Naive B cell (primary cell): ENCODE measurements at regions not wholly inside any gene's neighbourhood (a gene's known extent, or its start where the extent isn't known, plus 50 kb on each side); places are given as distances from the start of the nearest gene placed in this dataset.
A peak's percentile ranks its signal among the peaks of the same experiment; 100 is the strongest.

Source experiments
- ATAC-seq, 2 donors: fragments of 150-1000 bp; cut with Tn5 transposase; 2 replicates each; pipeline ENCODE4 v1.10.0; 2021; ENCODE audit warnings: low read depth in 2 of 2, mild to moderate bottlenecking in 2 of 2, moderate library complexity in 2 of 2
- DNase-seq: peaks from one replicate; pipeline ENCODE4 v3.0.0; 2022
- H3K27ac Mint-ChIP-seq, 6 donors: one replicate each; pipeline ENCODE4 v1.8.0; 2020 to 2022; ENCODE audit warnings: mild to moderate bottlenecking in 6 of 6, mixed read lengths in 6 of 6, moderate library complexity in 5 of 6, inconsistent platforms in 2 of 6
- H3K27me3 Mint-ChIP-seq, 3 donors: one replicate each; pipeline ENCODE4 v1.8.0; 2021 to 2022; ENCODE audit warnings: mixed read lengths in 3 of 3, mild to moderate bottlenecking in 1 of 3
- H3K36me3 Mint-ChIP-seq, 2 donors: one replicate each; pipeline ENCODE4 v1.8.0; 2020 to 2022; ENCODE audit warnings: mixed read lengths in 2 of 2, inconsistent platforms in 1 of 2, mild to moderate bottlenecking in 1 of 2
- H3K4me1 Mint-ChIP-seq, 3 donors: one replicate each; pipeline ENCODE4 v1.8.0; 2020 to 2022; ENCODE audit warnings: mixed read lengths in 3 of 3, inconsistent platforms in 1 of 3, mild to moderate bottlenecking in 1 of 3, moderate library complexity in 1 of 3
- H3K4me3 Mint-ChIP-seq, 8 donors: one replicate each; pipeline ENCODE4 v1.8.0; 2020 to 2022; ENCODE audit warnings: mild to moderate bottlenecking in 8 of 8, mixed read lengths in 8 of 8, moderate library complexity in 8 of 8, inconsistent platforms in 2 of 8
- H3K9me3 Mint-ChIP-seq, 7 donors: one replicate each; pipeline ENCODE4 v1.8.0; 2020 to 2022; ENCODE audit warnings: mixed read lengths in 7 of 7, mild to moderate bottlenecking in 5 of 7, inconsistent platforms in 2 of 7, moderate library complexity in 1 of 7

DNA sequence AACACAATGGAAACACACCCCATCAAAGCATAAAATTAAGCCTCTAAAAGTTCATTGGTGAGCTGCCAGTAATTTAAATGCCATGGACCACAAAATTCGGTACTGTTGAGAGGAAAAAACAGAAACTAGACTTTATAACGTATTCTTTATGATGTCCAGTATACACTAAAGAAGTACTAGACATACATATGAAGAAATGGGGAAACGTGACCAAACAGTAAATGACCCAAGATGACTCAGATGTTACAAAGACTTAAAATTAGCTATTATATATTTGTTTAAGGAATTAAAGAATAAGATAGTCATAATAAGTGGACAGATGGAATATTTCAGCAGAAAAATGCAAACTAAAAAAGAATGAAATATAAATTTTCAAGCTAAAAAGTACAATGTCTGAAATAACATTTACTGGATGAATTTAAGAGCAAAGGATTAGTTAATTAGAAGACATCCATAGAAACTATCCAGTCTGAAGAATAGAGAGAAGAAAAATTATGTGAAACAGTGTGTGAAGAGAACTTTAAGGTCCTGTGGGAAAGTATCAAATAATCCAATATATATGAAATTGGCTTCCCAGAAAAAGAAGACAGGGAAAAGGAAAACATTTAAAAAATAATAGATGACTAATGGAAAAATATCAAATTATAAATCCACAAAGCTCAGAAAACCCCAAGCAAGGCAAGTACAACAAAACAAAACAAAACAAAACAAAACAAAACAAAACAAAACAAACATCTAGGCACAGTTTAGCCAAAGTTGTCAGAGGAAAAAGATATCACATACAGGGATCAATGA, 69.4 kb downstream of the SAMD9 start:
- Mint-ChIP-seq H3K27me3 (peaks cover 0 to 4% (median 0%) of the 10 kb centered on the region in 3 donors), H3K4me1 (peaks cover 0 to 2% (median 2%) of the 10 kb centered on the region in 3 donors), H3K36me3 (no peaks in the 10 kb centered on the region), H3K9me3 (no peaks in the 10 kb centered on the region), H3K4me3 (no peak overlapping the region), H3K27ac (no peak overlapping the region)
- ATAC-seq (no peak), DNase-seq (no peak)

DNA sequence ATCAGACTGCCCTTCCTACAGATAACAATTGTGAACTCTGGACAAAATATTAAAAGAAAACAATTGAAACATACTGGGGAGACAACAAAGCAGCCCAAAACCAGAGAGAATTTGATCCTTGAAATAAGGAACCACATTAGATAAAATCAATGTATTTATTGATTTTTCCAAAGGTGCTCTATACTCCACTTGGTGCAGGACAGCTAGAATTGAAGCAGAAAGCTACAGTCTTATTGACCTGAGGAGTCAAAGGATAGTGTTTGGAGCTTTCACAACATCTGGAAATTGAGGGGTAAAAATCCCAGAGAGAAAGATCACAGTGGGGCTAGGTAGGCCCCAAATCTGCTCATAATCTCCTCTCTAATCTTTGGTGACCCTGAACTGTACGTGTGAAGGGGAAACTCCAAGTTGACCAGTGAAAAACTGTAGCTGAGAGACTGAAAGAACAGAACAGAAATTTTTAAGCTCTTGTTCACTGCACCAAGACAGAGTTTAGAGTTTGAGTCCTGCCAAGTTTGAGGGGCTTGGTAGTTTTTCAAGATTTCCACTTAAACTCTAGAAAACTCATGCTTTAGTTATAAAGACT, 70.2 kb downstream of the SAMD9 start:
- Mint-ChIP-seq H3K4me3 (no peak overlapping the region), H3K27ac (no peak overlapping the region)

DNA sequence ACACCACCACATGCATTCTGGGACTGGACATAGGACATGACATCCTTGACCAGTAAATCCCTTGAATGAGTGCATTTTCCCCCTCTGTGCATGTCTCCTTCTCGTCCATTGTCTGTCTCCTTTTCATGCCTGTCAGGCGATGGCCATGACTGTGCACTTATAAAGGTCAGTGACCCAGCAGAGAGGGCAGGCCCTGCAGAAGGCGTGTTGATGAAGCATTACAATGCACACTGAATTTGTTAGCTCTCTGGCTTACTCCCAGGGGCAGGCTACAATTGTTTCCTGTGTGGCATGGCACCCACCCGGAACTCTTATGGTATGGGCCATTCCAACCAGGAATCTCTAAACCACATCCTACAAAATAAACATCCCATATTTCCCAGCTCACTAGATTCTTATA, 71.1 kb downstream of the SAMD9 start:
- peaks cover 0 to 4% (median 0%) of the 10 kb centered on the region in 3 donors for H3K27me3 Mint-ChIP-seq
- no peak overlapping the region for H3K4me3 Mint-ChIP-seq
- H3K27ac Mint-ChIP-seq: no peak overlapping the region
- ATAC-seq (no peak), DNase-seq (no peak)
- H3K4me1 Mint-ChIP-seq: no peaks in the 10 kb centered on the region
- H3K9me3 Mint-ChIP-seq: no peaks in the 10 kb centered on the region
- H3K36me3 Mint-ChIP-seq: no peaks in the 10 kb centered on the region

More for the DNA sequence above, 70.2 kb downstream of the SAMD9 start:
- Mint-ChIP-seq H3K27me3 (peaks cover 0 to 4% (median 0%) of the 10 kb centered on the region in 3 donors), H3K4me1 (no peaks in the 10 kb centered on the region), H3K9me3 (no peaks in the 10 kb centered on the region), H3K36me3 (no peaks in the 10 kb centered on the region)
- ATAC-seq (no peak), DNase-seq (no peak)

DNA sequence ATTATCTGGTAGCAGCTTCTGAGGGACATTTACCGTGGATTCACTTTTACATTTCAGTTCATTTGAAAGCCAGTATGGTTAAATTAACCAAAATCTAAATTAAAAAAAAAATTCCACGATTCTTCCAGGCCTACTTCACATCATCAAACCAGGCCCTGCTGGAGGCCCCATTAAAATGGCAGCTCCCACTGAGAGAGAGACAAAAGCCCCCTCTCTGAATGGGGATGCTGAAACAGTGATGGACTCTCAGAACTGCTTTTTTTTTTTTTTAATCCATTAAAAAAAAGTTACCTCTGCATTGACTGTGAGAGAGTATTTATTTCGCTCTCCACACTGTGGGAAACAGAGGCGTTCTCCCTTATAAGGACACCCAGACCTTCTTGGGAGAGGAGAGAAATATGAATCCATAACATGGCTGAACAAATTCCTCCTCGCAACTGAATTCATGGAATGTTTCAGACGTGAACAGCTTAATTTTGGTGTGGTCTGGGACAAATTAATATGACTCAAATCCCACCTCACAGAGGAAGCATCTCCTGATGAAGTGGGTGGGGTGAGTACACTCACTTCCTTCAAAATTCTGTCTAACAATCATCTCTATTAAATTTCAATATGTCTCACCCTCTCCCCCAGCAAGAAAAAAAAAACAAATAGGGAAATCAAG, 73.5 kb downstream of the SAMD9 start:
- DNase-seq: no peak
- Mint-ChIP-seq H3K27ac (peak overlapping the region in 1 of 6 donors; percentile 1), H3K4me1 (no peaks in the 10 kb centered on the region), H3K27me3 (peaks cover 0 to 4% (median 0%) of the 10 kb centered on the region in 3 donors), H3K4me3 (no peak overlapping the region), H3K9me3 (no peaks in the 10 kb centered on the region), H3K36me3 (no peaks in the 10 kb centered on the region)
- no peak for ATAC-seq

GRCh38 chr7:93043385-93043985, 74.3 kb downstream of the SAMD9 start:
- no peaks in the 10 kb centered on the region for H3K36me3 Mint-ChIP-seq
- H3K27ac Mint-ChIP-seq: no peak overlapping the region
- ATAC-seq (no peak), DNase-seq (no peak)
- no peak overlapping the region for H3K4me3 Mint-ChIP-seq
- H3K9me3 Mint-ChIP-seq: no peaks in the 10 kb centered on the region
- H3K4me1 Mint-ChIP-seq: no peaks in the 10 kb centered on the region
- peaks cover 0 to 4% (median 0%) of the 10 kb centered on the region in 3 donors for H3K27me3 Mint-ChIP-seq

- H3K27ac Mint-ChIP-seq: no peak overlapping the region
- no peak overlapping the region for H3K4me3 Mint-ChIP-seq
- H3K4me1 Mint-ChIP-seq: no peaks in the 10 kb centered on the region
- no peak for DNase-seq
- no peaks in the 10 kb centered on the region for H3K36me3 Mint-ChIP-seq
- peaks cover 0 to 1% (median 0%) of the 10 kb centered on the region in 7 donors for H3K9me3 Mint-ChIP-seq
- H3K27me3 Mint-ChIP-seq: no peaks in the 10 kb centered on the region
- ATAC-seq: no peak
Measured at GRCh38 chr7:93040355-93040754, 77.4 kb downstream of the SAMD9 start.

DNA sequence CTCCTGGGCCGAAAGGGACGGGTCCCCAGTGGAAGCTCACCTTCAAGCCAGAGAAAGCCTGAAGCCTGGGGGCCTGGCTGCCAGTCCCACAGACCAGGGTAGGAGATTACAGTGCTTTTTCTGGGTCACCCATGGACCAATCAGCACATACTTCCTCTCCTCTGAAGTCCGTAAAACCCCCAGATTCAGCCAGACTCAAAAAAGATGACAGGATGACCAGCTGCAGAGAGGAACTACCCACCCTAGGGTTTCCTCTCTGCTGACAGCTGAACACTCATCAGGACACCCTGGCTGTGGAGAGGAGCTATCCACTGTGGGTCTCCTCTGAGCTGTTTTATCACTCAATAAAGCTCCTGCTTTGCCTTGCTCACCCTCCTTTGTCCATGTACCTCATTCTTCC, 78.0 kb downstream of the SAMD9 start:
- Mint-ChIP-seq H3K4me1 (no peaks in the 10 kb centered on the region), H3K27me3 (no peaks in the 10 kb centered on the region), H3K27ac (no peak overlapping the region), H3K9me3 (peaks cover 0 to 3% (median 0%) of the 10 kb centered on the region in 7 donors), H3K36me3 (no peaks in the 10 kb centered on the region), H3K4me3 (no peak overlapping the region)
- DNase-seq (no peak), ATAC-seq (no peak)

GRCh38 chr7:93039282-93039681, 78.5 kb downstream of the SAMD9 start:
- H3K27me3 Mint-ChIP-seq: no peaks in the 10 kb centered on the region
- ATAC-seq: no peak
- H3K27ac Mint-ChIP-seq: no peak overlapping the region
- no peak for DNase-seq
- peaks cover 0 to 3% (median 0%) of the 10 kb centered on the region in 7 donors for H3K9me3 Mint-ChIP-seq
- H3K36me3 Mint-ChIP-seq: no peaks in the 10 kb centered on the region
- no peaks in the 10 kb centered on the region for H3K4me1 Mint-ChIP-seq
- H3K4me3 Mint-ChIP-seq: no peak overlapping the region

DNA sequence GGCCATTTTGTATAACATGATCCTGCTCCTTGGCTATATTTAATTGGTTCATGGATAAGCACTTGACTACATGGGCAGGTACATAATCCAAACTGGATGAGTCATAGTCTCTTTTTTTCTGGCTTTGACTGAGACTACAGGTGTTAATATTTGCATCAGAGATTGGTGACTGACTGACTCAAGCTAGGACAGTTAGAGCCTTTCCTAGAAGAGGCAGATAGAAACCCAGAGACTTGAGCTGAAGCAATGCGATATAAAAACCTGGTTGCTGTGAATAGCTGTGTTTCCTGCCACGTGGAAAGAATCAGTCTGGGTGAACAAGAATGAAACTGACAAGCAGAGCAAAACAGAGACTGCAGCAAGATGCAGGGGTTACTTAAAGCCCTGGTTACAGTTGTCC, 81.0 kb downstream of the SAMD9 start:
- Mint-ChIP-seq H3K27me3 (no peaks in the 10 kb centered on the region), H3K4me3 (no peak overlapping the region), H3K27ac (no peak overlapping the region), H3K9me3 (peaks cover 1 to 11% (median 7%) of the 10 kb centered on the region in 7 donors), H3K36me3 (no peaks in the 10 kb centered on the region), H3K4me1 (no peaks in the 10 kb centered on the region)
- DNase-seq: no peak
- no peak for ATAC-seq

DNA sequence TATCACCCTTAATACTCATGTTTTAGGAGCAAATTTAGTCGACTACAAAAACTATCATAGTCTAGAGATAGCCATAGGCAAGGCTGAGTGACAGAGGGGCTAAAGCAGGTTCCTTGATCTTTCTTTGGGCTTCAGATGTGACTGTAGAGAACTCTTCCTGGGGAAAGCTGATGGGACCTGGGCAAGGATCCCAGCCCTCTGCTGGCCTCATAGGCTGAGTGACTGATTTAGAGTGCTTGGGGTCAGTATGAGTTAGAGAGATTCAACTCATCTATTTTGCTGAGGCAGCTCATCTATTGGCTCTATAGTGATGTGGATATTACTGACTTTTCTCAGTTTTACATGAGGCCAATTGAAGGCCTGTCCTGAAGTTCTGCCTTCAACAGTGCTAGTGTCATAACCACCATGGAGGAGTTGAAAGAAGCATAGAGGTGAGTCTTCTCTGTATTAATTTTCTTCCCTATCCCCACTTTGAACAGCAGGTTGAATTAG, 81.6 kb downstream of the SAMD9 start:
- Mint-ChIP-seq H3K9me3 (peaks cover 3 to 17% (median 11%) of the 10 kb centered on the region in 7 donors), H3K27ac (peak overlapping the region in 1 of 6 donors; percentile 46), H3K4me1 (no peaks in the 10 kb centered on the region), H3K27me3 (no peaks in the 10 kb centered on the region), H3K36me3 (no peaks in the 10 kb centered on the region), H3K4me3 (no peak overlapping the region)
- ATAC-seq: no peak
- DNase-seq: no peak

- peaks cover 3 to 30% (median 24%) of the 10 kb centered on the region in 7 donors for H3K9me3 Mint-ChIP-seq
- ATAC-seq (no peak), DNase-seq (no peak)
- H3K36me3 Mint-ChIP-seq: peaks cover 0 to 10% of the 10 kb centered on the region in 2 donors
- H3K27ac Mint-ChIP-seq: no peak overlapping the region
- peaks cover 0 to 4% (median 0%) of the 10 kb centered on the region in 3 donors for H3K27me3 Mint-ChIP-seq
- no peak overlapping the region for H3K4me3 Mint-ChIP-seq
- H3K4me1 Mint-ChIP-seq: no peaks in the 10 kb centered on the region
Measured at GRCh38 chr7:93031795-93032194, 86.0 kb downstream of the SAMD9 start.

GRCh38 chr7:93030605-93031225, 87.1 kb downstream of the SAMD9 start:
- H3K36me3 Mint-ChIP-seq: peaks cover 0 to 10% of the 10 kb centered on the region in 2 donors
- DNase-seq (no peak), ATAC-seq (no peak)
- H3K27me3 Mint-ChIP-seq: peaks cover 0 to 4% (median 0%) of the 10 kb centered on the region in 3 donors
- H3K9me3 Mint-ChIP-seq: peaks cover 3 to 30% (median 24%) of the 10 kb centered on the region in 7 donors
- no peaks in the 10 kb centered on the region for H3K4me1 Mint-ChIP-seq
- H3K27ac Mint-ChIP-seq: no peak overlapping the region
- H3K4me3 Mint-ChIP-seq: no peak overlapping the region

DNA sequence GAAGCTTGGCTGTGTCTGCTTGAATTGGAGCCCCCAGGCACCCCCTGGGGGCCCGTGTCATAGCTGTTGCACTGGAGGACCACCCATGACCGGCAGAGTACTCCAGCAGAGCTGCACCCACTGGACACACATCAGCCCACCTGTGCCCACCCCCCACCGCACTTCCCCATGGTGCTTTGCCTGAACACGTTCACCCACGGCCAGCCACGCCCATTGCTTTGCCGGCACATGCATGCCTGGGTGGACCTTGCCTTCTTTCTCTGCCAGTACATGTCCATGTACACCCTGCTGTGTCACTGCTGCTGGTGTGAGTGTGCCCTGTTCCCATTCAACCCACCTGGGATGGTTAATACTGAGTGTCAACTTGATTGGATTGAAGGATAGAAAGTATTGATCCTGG, 88.7 kb downstream of the SAMD9 start:
- no peak for DNase-seq
- no peak for ATAC-seq
- no peak overlapping the region for H3K4me3 Mint-ChIP-seq
- H3K27ac Mint-ChIP-seq: no peak overlapping the region
- no peaks in the 10 kb centered on the region for H3K4me1 Mint-ChIP-seq
- H3K36me3 Mint-ChIP-seq: peaks cover 0 to 10% of the 10 kb centered on the region in 2 donors
- H3K27me3 Mint-ChIP-seq: peaks cover 0 to 4% (median 0%) of the 10 kb centered on the region in 3 donors
- H3K9me3 Mint-ChIP-seq: peaks cover 3 to 30% (median 24%) of the 10 kb centered on the region in 7 donors
